NCI-H146 treated with DMSO at 0.1 percent for 48 hours (cell line): ENCODE measurements at regions not wholly inside any gene's neighbourhood (a gene's known extent, or its start where the extent isn't known, plus 50 kb on each side); places are given as distances from the start of the nearest gene placed in this dataset.
"Not testable (repeated sequence)": the region's sequence is repeated elsewhere in the genome, so short reads cannot be mapped to it uniquely, and the experiment has no call there.

Experiments
- DNase-seq: peaks from one replicate; lab custom pipeline; 2025; ENCODE audit not compliant: unreplicated experiment; lab: John Stamatoyannopoulos, UW

- peak; percentile 59 for DNase-seq
Measured at GRCh38 chr16:22436823-22437652, 62.6 kb upstream of the CDR2 start.

GRCh38 chr16:22436326-22436822, 62.0 kb upstream of the CDR2 start:
- DNase-seq, result not testable (repeated sequence)

- not testable (repeated sequence) for DNase-seq
Measured at GRCh38 chr16:22431314-22431713, 56.9 kb upstream of the CDR2 start.

GRCh38 chr16:22428654-22429053, 54.2 kb upstream of the CDR2 start:
- no peak for DNase-seq

GRCh38 chr16:22427556-22427955, 53.1 kb upstream of the CDR2 start:
- no peak for DNase-seq

GRCh38 chr16:22425847-22426246, 51.4 kb upstream of the CDR2 start:
- DNase-seq, result no peak

GRCh38 chr16:22425036-22425801, 50.8 kb upstream of the CDR2 start:
- DNase-seq, result no peak

GRCh38 chr16:22424161-22424937, 49.9 kb upstream of the CDR2 start:
- DNase-seq, result no peak
